MM.1S (cell line): ENCODE measurements at regions not wholly inside any gene's neighbourhood (a gene's known extent, or its start where the extent isn't known, plus 50 kb on each side); places are given as distances from the start of the nearest gene placed in this dataset.

Experiments used
- EZH2phosphoT487 ChIP-seq: fragments of 300-600 bp; sonication (generic); IDR thresholded peaks from 2 replicates; pipeline ENCODE4 v1.6.1; 2018; ENCODE audit warnings: antibody characterized with exemption, low read length
- TF ChIP-seq, protein P1 (sequence below): fragments of 300-600 bp; sonication (generic); IDR thresholded peaks from 2 replicates; pipeline ENCODE4 v1.5.1; 2016; ENCODE audit warnings: antibody characterized with exemption, low read length, mixed read lengths

GRCh38 chr13:109870696-109871370 is 84.5 kb upstream of the IRS2 start:
- TF ChIP-seq EZH2phosphoT487, result no peak
- TF ChIP-seq, protein P1, sequence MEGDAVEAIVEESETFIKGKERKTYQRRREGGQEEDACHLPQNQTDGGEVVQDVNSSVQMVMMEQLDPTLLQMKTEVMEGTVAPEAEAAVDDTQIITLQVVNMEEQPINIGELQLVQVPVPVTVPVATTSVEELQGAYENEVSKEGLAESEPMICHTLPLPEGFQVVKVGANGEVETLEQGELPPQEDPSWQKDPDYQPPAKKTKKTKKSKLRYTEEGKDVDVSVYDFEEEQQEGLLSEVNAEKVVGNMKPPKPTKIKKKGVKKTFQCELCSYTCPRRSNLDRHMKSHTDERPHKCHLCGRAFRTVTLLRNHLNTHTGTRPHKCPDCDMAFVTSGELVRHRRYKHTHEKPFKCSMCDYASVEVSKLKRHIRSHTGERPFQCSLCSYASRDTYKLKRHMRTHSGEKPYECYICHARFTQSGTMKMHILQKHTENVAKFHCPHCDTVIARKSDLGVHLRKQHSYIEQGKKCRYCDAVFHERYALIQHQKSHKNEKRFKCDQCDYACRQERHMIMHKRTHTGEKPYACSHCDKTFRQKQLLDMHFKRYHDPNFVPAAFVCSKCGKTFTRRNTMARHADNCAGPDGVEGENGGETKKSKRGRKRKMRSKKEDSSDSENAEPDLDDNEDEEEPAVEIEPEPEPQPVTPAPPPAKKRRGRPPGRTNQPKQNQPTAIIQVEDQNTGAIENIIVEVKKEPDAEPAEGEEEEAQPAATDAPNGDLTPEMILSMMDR, result no peak
